ENCODE measurements at regions not wholly inside any gene's neighbourhood (a gene's known extent, or its start where the extent isn't known, plus 50 kb on each side); places are given as distances from the start of the nearest gene placed in this dataset.

DNA sequence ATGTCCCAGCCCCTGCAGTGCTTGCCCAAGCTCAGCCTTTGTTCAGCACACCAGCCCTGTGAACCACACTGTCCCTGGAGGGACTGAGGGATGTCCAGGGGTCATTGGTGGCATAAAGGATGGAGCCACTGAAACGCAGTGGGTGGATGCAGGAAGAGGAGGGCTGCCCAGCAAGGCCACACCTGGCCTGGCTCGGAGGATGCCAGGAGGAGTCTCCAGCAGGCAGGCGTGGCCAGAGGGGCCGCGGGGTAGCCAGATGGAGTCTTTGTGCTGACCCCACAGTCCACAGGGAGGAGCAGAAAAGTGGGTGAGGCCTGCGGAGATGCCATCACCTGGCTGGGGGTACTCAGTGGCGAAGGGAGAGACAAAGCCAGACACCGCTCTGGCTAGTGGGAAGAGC is 108.5 kb upstream of the C14orf180 start:
- TF ChIP-seq, protein P1, sequence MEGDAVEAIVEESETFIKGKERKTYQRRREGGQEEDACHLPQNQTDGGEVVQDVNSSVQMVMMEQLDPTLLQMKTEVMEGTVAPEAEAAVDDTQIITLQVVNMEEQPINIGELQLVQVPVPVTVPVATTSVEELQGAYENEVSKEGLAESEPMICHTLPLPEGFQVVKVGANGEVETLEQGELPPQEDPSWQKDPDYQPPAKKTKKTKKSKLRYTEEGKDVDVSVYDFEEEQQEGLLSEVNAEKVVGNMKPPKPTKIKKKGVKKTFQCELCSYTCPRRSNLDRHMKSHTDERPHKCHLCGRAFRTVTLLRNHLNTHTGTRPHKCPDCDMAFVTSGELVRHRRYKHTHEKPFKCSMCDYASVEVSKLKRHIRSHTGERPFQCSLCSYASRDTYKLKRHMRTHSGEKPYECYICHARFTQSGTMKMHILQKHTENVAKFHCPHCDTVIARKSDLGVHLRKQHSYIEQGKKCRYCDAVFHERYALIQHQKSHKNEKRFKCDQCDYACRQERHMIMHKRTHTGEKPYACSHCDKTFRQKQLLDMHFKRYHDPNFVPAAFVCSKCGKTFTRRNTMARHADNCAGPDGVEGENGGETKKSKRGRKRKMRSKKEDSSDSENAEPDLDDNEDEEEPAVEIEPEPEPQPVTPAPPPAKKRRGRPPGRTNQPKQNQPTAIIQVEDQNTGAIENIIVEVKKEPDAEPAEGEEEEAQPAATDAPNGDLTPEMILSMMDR (IDR thresholded peaks at IDR 0.05): no peak
- no peak for TF ChIP-seq POLR2A (IDR thresholded peaks at IDR 0.05; ENCODE audit: low read length)
- TF ChIP-seq SMC3 (IDR thresholded peaks at IDR 0.05): no peak
- TF ChIP-seq JUN (IDR thresholded peaks at IDR 0.05): no peak
- no peak for TF ChIP-seq EHF (CRISPR knock-in tag; IDR thresholded peaks at IDR 0.05)
- TF ChIP-seq EHMT2 (IDR thresholded peaks at IDR 0.05; ENCODE audit: low read depth): no peak
- no peak for TF ChIP-seq KDM5A (IDR thresholded peaks at IDR 0.05)

Data from A549 (cell line).